SU-DHL-6 (cell line): ENCODE measurements at regions not wholly inside any gene's neighbourhood (a gene's known extent, or its start where the extent isn't known, plus 50 kb on each side); places are given as distances from the start of the nearest gene placed in this dataset.

Experiments used
- H2AFZ ChIP-seq: fragments of 200-600 bp; sonication (generic); 2 replicates; pipeline ENCODE4 v1.6.1; 2014; ENCODE audit warnings: low read depth, mild to moderate bottlenecking, moderate library complexity, mixed read lengths, antibody characterized with exemption, low read length; ENCODE audit not compliant: severe bottlenecking
- H3F3A ChIP-seq: fragments of 200-600 bp; shearing (Covaris generic); 2 replicates; pipeline ENCODE4 v1.6.0; 2016; ENCODE audit warnings: antibody characterized with exemption, mild to moderate bottlenecking; ENCODE audit not compliant: insufficient read depth
- H3K27ac ChIP-seq: fragments of 200-600 bp; sonication (generic); 2 replicates; pipeline ENCODE4 v1.5.1; 2016; ENCODE audit warnings: low read depth, mild to moderate bottlenecking, low read length, moderate library complexity, mixed read lengths
- H3K27me3 ChIP-seq: fragments of 200-600 bp; sonication (generic), shearing (Covaris generic); 2 replicates; pipeline ENCODE4 v1.6.0; 2014; ENCODE audit warnings: mild to moderate bottlenecking, low read length
- H3K36me3 ChIP-seq: fragments of 200-600 bp; sonication (generic); 2 replicates; pipeline ENCODE4 v1.6.1; 2014; ENCODE audit warnings: mild to moderate bottlenecking, low read length, mixed read lengths
- H3K4me2 ChIP-seq: fragments of 300-600, 200-600 bp; shearing (Covaris generic), sonication (generic); 2 replicates; pipeline ENCODE4 v1.6.0; 2014; ENCODE audit warnings: low read length, low read depth, mild to moderate bottlenecking; ENCODE audit not compliant: poor library complexity, severe bottlenecking
- H3K4me3 ChIP-seq: fragments of 200-600 bp; sonication (generic); 2 replicates; pipeline ENCODE4 v1.5.1; 2014; ENCODE audit warnings: antibody characterized with exemption, low read length, mild to moderate bottlenecking, mixed read lengths; ENCODE audit not compliant: insufficient read depth, poor library complexity, severe bottlenecking
- H3K79me2 ChIP-seq: fragments of 200-600 bp; sonication (generic); 2 replicates; pipeline ENCODE4 v1.6.1; 2014; ENCODE audit warnings: mild to moderate bottlenecking, low read length, moderate library complexity; ENCODE audit not compliant: insufficient read depth
- H3K9ac ChIP-seq: fragments of 200-600 bp; sonication (generic); 2 replicates; pipeline ENCODE4 v1.7.0; 2014; ENCODE audit warnings: mild to moderate bottlenecking, low read length
- H3K9me2 ChIP-seq: fragments of 200-600 bp; sonication (generic); replicated peaks from 2 replicates; pipeline ENCODE4 v1.6.1; 2014; ENCODE audit warnings: low read length; ENCODE audit not compliant: insufficient read depth
- H3K9me3 ChIP-seq: fragments of 200-600 bp; sonication (generic); 2 replicates; pipeline ENCODE4 v1.6.1; 2014; ENCODE audit warnings: low read length, mixed read lengths; ENCODE audit not compliant: insufficient read depth
- H4K20me1 ChIP-seq: fragments of 200-600 bp; sonication (generic); 2 replicates; pipeline ENCODE4 v1.6.1; 2014; ENCODE audit warnings: low read depth, mild to moderate bottlenecking, antibody characterized with exemption, low read length, moderate library complexity, mixed read lengths
- EZH2phosphoT487 ChIP-seq: fragments of 200-600 bp; sonication (generic), shearing (Covaris generic); conservative IDR thresholded peaks from 2 replicates; pipeline ENCODE4 v1.6.1; 2018; ENCODE audit warnings: mild to moderate bottlenecking, antibody characterized with exemption, low read length, moderate library complexity, mixed read lengths
- TF ChIP-seq, protein P1 (sequence below): fragments of 200-600 bp; sonication (generic); IDR thresholded peaks from one replicate; pipeline ENCODE4 v1.5.1; 2017; ENCODE audit warnings: antibody characterized with exemption, mild to moderate bottlenecking, low read length, moderate library complexity; ENCODE audit not compliant: insufficient read depth, poor library complexity, severe bottlenecking

DNA sequence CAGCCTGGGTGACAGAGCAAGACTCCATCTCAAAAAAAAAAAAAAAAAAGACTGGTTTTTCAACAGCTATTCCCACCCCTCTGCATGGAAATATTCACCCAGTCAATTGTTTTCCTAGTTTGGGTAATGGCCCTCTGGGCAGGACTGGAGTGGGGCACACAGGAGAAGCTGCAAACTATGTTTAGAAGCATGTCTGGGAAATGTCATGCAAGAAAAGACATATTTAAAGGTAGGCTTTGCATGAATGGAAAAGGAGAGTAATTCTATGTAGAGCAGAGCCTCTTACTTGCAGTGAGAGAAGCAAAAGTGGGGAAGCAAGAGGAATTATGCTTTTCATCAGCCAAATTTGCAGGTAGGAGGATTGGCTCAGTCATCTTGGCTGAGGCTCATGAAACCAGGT is 276.5 kb upstream of the PLEKHG7 start:
- H4K20me1 ChIP-seq, result no peaks in the 10 kb centered on the region
- TF ChIP-seq, protein P1, sequence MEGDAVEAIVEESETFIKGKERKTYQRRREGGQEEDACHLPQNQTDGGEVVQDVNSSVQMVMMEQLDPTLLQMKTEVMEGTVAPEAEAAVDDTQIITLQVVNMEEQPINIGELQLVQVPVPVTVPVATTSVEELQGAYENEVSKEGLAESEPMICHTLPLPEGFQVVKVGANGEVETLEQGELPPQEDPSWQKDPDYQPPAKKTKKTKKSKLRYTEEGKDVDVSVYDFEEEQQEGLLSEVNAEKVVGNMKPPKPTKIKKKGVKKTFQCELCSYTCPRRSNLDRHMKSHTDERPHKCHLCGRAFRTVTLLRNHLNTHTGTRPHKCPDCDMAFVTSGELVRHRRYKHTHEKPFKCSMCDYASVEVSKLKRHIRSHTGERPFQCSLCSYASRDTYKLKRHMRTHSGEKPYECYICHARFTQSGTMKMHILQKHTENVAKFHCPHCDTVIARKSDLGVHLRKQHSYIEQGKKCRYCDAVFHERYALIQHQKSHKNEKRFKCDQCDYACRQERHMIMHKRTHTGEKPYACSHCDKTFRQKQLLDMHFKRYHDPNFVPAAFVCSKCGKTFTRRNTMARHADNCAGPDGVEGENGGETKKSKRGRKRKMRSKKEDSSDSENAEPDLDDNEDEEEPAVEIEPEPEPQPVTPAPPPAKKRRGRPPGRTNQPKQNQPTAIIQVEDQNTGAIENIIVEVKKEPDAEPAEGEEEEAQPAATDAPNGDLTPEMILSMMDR, result no peak
- TF ChIP-seq EZH2phosphoT487, result no peak
- H2AFZ ChIP-seq, result no peak overlapping the region
- H3K36me3 ChIP-seq, result no peaks in the 10 kb centered on the region
- no peaks in the 10 kb centered on the region for H3F3A ChIP-seq
- H3K79me2 ChIP-seq, result no peaks in the 10 kb centered on the region
- no peaks in the 10 kb centered on the region for H3K9me3 ChIP-seq
- no peak overlapping the region for H3K4me3 ChIP-seq
- H3K27me3 ChIP-seq, result no peaks in the 10 kb centered on the region
- no peaks in the 10 kb centered on the region for H3K9me2 ChIP-seq
- H3K27ac ChIP-seq, result no peak overlapping the region
- H3K9ac ChIP-seq, result no peak overlapping the region
- H3K4me2 ChIP-seq, result no peak overlapping the region

DNA sequence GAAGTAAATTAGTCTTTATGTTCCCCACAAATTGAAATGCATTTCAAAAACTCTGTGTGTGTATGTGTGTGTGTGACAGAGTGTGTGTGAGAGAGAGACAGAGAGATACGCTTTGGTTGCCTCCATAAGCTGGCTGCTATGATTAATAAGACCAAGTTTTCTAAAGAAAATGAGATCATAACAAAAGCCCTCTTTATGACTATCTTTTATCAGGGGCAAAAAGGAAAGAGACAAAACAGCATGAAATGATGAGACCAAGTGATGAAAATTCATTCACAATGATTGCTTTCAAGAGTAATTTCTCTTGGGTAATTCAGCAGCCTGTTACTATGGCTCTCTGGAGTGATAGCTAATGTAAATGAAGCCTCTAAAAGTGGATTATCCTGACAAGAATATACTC is 277.6 kb upstream of the PLEKHG7 start:
- H3K4me2 ChIP-seq, result no peak overlapping the region
- no peak overlapping the region for H3K27ac ChIP-seq
- H3K4me3 ChIP-seq, result no peak overlapping the region
- H2AFZ ChIP-seq, result no peak overlapping the region
- no peaks in the 10 kb centered on the region for H3F3A ChIP-seq
- H3K27me3 ChIP-seq, result no peaks in the 10 kb centered on the region
- H3K79me2 ChIP-seq, result no peaks in the 10 kb centered on the region
- H4K20me1 ChIP-seq, result no peaks in the 10 kb centered on the region
- TF ChIP-seq, protein P1, result no peak
- no peak for TF ChIP-seq EZH2phosphoT487
- no peak overlapping the region for H3K9ac ChIP-seq
- H3K36me3 ChIP-seq, result no peaks in the 10 kb centered on the region
- H3K9me3 ChIP-seq, result no peaks in the 10 kb centered on the region
- H3K9me2 ChIP-seq, result no peaks in the 10 kb centered on the region

DNA sequence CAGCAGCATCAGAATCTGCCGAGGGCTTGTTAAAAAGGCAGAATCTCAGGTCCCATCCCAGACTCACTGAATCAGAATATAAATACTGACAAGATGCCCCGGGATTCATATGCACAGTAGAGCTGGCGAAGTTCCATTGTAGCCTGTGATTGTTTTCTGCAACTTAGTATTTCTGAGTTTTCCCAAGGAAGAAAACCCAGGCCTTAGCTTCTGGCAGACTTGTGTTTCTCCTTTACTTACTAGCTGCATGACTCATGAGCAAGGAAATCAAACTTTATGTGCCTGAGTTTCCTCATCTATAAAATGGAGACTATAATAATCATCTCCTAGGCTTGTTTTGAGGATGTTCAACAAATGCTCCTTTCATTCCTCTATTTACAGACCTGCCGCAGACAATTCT is 278.5 kb upstream of the PLEKHG7 start:
- Histone ChIP-seq H3K4me2 (no peak overlapping the region), H3F3A (no peaks in the 10 kb centered on the region), H3K4me3 (no peak overlapping the region), H3K36me3 (no peaks in the 10 kb centered on the region), H3K9ac (no peak overlapping the region), H3K79me2 (no peaks in the 10 kb centered on the region), H2AFZ (no peak overlapping the region), H3K9me2 (no peaks in the 10 kb centered on the region), H3K9me3 (no peaks in the 10 kb centered on the region), H4K20me1 (no peaks in the 10 kb centered on the region), H3K27me3 (no peaks in the 10 kb centered on the region), H3K27ac (no peak overlapping the region)
- TF ChIP-seq EZH2phosphoT487, result no peak
- TF ChIP-seq, protein P1, result no peak
